Neural cell (in vitro differentiated cells): ENCODE measurements at regions not wholly inside any gene's neighbourhood (a gene's known extent, or its start where the extent isn't known, plus 50 kb on each side); places are given as distances from the start of the nearest gene placed in this dataset.

Source experiments
- H2AFZ ChIP-seq: fragments of 200-600, 300-800 bp; sonication (generic), shearing (Covaris generic); 2 replicates; pipeline ENCODE4 v1.6.0; 2014; ENCODE audit warnings: low read depth, mild to moderate bottlenecking, antibody characterized with exemption, low read length, moderate library complexity
- H3F3A ChIP-seq: fragments of 200-600 bp; shearing (Covaris generic); 2 replicates; pipeline ENCODE4 v1.6.1; 2016; ENCODE audit warnings: mild to moderate bottlenecking, moderate library complexity, mixed read lengths, antibody characterized with exemption, low read length; ENCODE audit not compliant: insufficient read depth, poor library complexity, severe bottlenecking
- H3K27ac ChIP-seq: fragments of 200-600, 300-800 bp; sonication (generic), shearing (Covaris generic); 2 replicates; pipeline ENCODE4 v1.5.1; 2014; ENCODE audit warnings: mild to moderate bottlenecking, low read length, moderate library complexity
- H3K27me3 ChIP-seq: fragments of 300-800, 200-600 bp; sonication (generic), shearing (Covaris generic); 2 replicates; pipeline ENCODE4 v1.6.0; 2014; ENCODE audit warnings: mild to moderate bottlenecking, low read depth, low read length, moderate library complexity; ENCODE audit not compliant: insufficient read depth
- H3K36me3 ChIP-seq: fragments of 300-800, 200-600 bp; sonication (generic), shearing (Covaris generic); 2 replicates; pipeline ENCODE4 v1.5.1; 2014; ENCODE audit warnings: mild to moderate bottlenecking, antibody characterized with exemption, low read length, moderate library complexity; ENCODE audit not compliant: insufficient read depth
- H3K4me2 ChIP-seq: fragments of 300-800, 200-600 bp; sonication (generic), shearing (Covaris generic); 2 replicates; pipeline ENCODE4 v1.6.0; 2014; ENCODE audit warnings: mild to moderate bottlenecking, low read length
- H3K4me3 ChIP-seq: fragments of 300-800, 200-600 bp; sonication (generic), shearing (Covaris generic); 2 replicates; pipeline ENCODE4 v1.5.1; 2014; ENCODE audit warnings: mild to moderate bottlenecking, low read length, moderate library complexity
- H3K79me2 ChIP-seq: fragments of 200-600 bp; shearing (Covaris generic); replicated peaks from 2 replicates; pipeline ENCODE4 v1.6.0; 2014; ENCODE audit warnings: mild to moderate bottlenecking, low read length, moderate library complexity; ENCODE audit not compliant: insufficient read depth
- H3K9ac ChIP-seq: fragments of 300-800, 200-600 bp; sonication (generic), shearing (Covaris generic); 2 replicates; pipeline ENCODE4 v1.6.1; 2016; ENCODE audit warnings: mild to moderate bottlenecking, low read length, mixed read lengths
- H3K9me2 ChIP-seq: fragments of 200-600 bp; shearing (Covaris generic); 2 replicates; pipeline ENCODE4 v1.6.1; 2016; ENCODE audit warnings: mild to moderate bottlenecking, low read length, mixed read lengths; ENCODE audit not compliant: insufficient read depth
- H3K9me3 ChIP-seq: fragments of 200-600, 300-800 bp; sonication (generic), shearing (Covaris generic); 2 replicates; pipeline ENCODE4 v1.6.1; 2016; ENCODE audit warnings: mild to moderate bottlenecking, mixed run types, low read length, moderate library complexity, mixed read lengths
- H4K20me1 ChIP-seq: fragments of 200-600 bp; shearing (Covaris generic); 2 replicates; pipeline ENCODE4 v1.6.1; 2016; ENCODE audit warnings: mild to moderate bottlenecking, mixed run types; ENCODE audit not compliant: insufficient read depth
- EP300 ChIP-seq: fragments of 450-650 bp; conservative IDR thresholded peaks from 2 replicates; pipeline ENCODE4 v1.6.1; 2014; ENCODE audit warnings: antibody characterized with exemption, mild to moderate bottlenecking, moderate library complexity; ENCODE audit not compliant: poor library complexity, severe bottlenecking
- EZH2 ChIP-seq: fragments of 200-600, 300-800 bp; shearing (Covaris generic), sonication (generic); IDR thresholded peaks from 2 replicates; pipeline ENCODE4 v1.6.1; 2014; ENCODE audit warnings: antibody characterized with exemption, low read length, borderline replicate concordance, mild to moderate bottlenecking; ENCODE audit not compliant: insufficient read depth, poor library complexity, severe bottlenecking
- MXI1 ChIP-seq: fragments of 450-650 bp; conservative IDR thresholded peaks from 2 replicates; pipeline ENCODE4 v1.6.1; 2014; ENCODE audit warnings: antibody characterized with exemption, mild to moderate bottlenecking; ENCODE audit not compliant: poor library complexity, severe bottlenecking
- POLR2AphosphoS5 ChIP-seq: IDR thresholded peaks from 2 replicates; pipeline ENCODE4 v1.6.1; 2012
- RAD21 ChIP-seq: fragments of 450-650 bp; conservative IDR thresholded peaks from 2 replicates; pipeline ENCODE4 v1.6.1; 2014; ENCODE audit warnings: antibody characterized with exemption, mild to moderate bottlenecking, moderate library complexity
- SMC3 ChIP-seq: fragments of 450-650 bp; conservative IDR thresholded peaks from 2 replicates; pipeline ENCODE4 v1.6.1; 2014; ENCODE audit warnings: antibody characterized with exemption, mild to moderate bottlenecking, moderate library complexity; ENCODE audit not compliant: poor library complexity
- TAF1 ChIP-seq: IDR thresholded peaks from 2 replicates; pipeline ENCODE4 v1.6.1; 2012; ENCODE audit warnings: low read depth
- TF ChIP-seq, protein P1 (sequence below): IDR thresholded peaks from 2 replicates; pipeline ENCODE4 v1.6.1; 2012; ENCODE audit warnings: borderline replicate concordance
- TF ChIP-seq, protein P2 (sequence below): fragments of 450-650 bp; IDR thresholded peaks from 2 replicates; pipeline ENCODE4 v1.5.1; 2014; ENCODE audit warnings: antibody characterized with exemption, mild to moderate bottlenecking, moderate library complexity; ENCODE audit not compliant: poor library complexity, severe bottlenecking

DNA sequence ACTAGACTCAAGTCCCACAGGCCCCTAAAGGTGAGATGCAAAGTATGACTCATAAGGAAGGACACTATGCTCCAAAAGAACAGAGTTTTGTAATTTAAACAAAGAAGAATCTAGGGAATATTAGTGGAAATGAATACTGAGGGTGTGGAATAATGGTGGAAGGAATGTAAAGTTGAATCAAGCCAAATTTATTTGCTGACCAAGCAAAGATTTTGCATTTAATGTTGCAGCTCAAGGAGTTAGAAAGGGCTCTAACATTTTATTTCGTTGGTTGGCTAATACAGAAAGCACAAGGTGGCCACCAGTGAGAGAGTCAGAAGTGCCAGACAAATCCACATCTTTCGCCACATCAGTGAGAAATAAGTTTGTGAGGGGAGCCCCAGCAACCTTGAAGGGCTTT is 550.3 kb downstream of the FOXG1 start:
- Histone ChIP-seq H3F3A (no peaks in the 10 kb centered on the region), H3K4me2 (no peak overlapping the region), H3K36me3 (no peaks in the 10 kb centered on the region), H3K27ac (no peak overlapping the region), H3K9ac (no peak overlapping the region), H2AFZ (no peak overlapping the region), H3K27me3 (no peaks in the 10 kb centered on the region), H4K20me1 (no peaks in the 10 kb centered on the region), H3K9me2 (no peaks in the 10 kb centered on the region), H3K9me3 (no peaks in the 10 kb centered on the region), H3K79me2 (no peaks in the 10 kb centered on the region), H3K4me3 (no peak overlapping the region)
- TF ChIP-seq TAF1 (no peak), MXI1 (no peak), SMC3 (no peak), POLR2AphosphoS5 (no peak)
- TF ChIP-seq, protein P1, sequence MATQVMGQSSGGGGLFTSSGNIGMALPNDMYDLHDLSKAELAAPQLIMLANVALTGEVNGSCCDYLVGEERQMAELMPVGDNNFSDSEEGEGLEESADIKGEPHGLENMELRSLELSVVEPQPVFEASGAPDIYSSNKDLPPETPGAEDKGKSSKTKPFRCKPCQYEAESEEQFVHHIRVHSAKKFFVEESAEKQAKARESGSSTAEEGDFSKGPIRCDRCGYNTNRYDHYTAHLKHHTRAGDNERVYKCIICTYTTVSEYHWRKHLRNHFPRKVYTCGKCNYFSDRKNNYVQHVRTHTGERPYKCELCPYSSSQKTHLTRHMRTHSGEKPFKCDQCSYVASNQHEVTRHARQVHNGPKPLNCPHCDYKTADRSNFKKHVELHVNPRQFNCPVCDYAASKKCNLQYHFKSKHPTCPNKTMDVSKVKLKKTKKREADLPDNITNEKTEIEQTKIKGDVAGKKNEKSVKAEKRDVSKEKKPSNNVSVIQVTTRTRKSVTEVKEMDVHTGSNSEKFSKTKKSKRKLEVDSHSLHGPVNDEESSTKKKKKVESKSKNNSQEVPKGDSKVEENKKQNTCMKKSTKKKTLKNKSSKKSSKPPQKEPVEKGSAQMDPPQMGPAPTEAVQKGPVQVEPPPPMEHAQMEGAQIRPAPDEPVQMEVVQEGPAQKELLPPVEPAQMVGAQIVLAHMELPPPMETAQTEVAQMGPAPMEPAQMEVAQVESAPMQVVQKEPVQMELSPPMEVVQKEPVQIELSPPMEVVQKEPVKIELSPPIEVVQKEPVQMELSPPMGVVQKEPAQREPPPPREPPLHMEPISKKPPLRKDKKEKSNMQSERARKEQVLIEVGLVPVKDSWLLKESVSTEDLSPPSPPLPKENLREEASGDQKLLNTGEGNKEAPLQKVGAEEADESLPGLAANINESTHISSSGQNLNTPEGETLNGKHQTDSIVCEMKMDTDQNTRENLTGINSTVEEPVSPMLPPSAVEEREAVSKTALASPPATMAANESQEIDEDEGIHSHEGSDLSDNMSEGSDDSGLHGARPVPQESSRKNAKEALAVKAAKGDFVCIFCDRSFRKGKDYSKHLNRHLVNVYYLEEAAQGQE = no peak
- TF ChIP-seq, protein P2, sequence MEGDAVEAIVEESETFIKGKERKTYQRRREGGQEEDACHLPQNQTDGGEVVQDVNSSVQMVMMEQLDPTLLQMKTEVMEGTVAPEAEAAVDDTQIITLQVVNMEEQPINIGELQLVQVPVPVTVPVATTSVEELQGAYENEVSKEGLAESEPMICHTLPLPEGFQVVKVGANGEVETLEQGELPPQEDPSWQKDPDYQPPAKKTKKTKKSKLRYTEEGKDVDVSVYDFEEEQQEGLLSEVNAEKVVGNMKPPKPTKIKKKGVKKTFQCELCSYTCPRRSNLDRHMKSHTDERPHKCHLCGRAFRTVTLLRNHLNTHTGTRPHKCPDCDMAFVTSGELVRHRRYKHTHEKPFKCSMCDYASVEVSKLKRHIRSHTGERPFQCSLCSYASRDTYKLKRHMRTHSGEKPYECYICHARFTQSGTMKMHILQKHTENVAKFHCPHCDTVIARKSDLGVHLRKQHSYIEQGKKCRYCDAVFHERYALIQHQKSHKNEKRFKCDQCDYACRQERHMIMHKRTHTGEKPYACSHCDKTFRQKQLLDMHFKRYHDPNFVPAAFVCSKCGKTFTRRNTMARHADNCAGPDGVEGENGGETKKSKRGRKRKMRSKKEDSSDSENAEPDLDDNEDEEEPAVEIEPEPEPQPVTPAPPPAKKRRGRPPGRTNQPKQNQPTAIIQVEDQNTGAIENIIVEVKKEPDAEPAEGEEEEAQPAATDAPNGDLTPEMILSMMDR = no peak

DNA sequence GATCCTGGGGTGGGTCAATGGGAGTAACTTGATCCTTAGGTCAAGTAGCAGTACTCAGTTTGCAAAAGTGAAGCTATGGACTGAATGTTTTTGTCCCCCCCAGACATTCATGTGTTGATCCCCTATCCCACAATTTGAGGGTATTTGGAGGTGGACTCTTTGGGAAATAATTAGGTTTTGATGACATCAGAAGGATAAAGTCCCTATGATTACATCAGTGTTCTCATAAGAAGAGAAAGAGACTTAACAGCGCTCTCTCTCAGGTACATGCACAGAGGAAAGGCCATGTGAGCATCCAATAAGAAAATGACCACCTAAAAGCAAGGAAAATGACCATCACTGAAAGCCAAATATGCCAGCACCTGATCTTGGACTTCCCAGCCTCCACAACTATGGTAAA is 550.8 kb downstream of the FOXG1 start:
- Histone ChIP-seq H3K9me3 (no peaks in the 10 kb centered on the region), H3F3A (no peaks in the 10 kb centered on the region), H3K27ac (no peak overlapping the region), H3K4me3 (no peak overlapping the region), H3K9me2 (no peaks in the 10 kb centered on the region), H3K9ac (no peak overlapping the region), H3K36me3 (no peaks in the 10 kb centered on the region), H4K20me1 (no peaks in the 10 kb centered on the region), H3K27me3 (no peaks in the 10 kb centered on the region), H3K4me2 (no peak overlapping the region), H3K79me2 (no peaks in the 10 kb centered on the region), H2AFZ (no peak overlapping the region)
- TF ChIP-seq EP300 = no peak
- TF ChIP-seq, protein P2 = no peak
- TF ChIP-seq SMC3 = no peak
- no peak for TF ChIP-seq POLR2AphosphoS5
- no peak for TF ChIP-seq TAF1
- TF ChIP-seq EZH2 = no peak
- TF ChIP-seq, protein P1 = no peak
- no peak for TF ChIP-seq RAD21
- TF ChIP-seq MXI1 = no peak
